ENCODE measurements at regions not wholly inside any gene's neighbourhood (a gene's known extent, or its start where the extent isn't known, plus 50 kb on each side); places are given as distances from the start of the nearest gene placed in this dataset.

DNA sequence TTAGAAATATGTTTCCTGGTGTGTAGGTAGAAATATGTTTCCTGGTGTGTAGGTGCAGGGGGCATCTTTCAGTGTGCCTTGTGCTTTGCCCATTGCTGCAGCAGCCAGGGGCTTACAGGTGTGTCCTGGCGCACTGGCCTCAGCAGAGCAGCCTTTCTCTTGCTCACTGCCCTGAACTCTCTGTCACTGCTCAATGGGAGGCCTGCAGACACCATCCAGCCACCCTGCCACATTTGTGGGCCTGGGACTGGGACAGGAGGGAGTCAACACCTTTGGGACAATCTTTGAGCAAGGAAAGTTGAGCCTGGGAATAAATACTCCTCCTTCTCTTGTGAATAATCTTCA, 62.4 kb upstream of the RBM24 start:
- POLR2A ChIA-PET (ENCODE audit: unreplicated experiment) = no interaction called here
- no TSS peak for BruUV-seq (replicated peaks)

More for the DNA sequence above, 62.4 kb upstream of the RBM24 start:
- Histone ChIP-seq H3K79me1 (ENCODE audit: low read depth in 1 of 2, low read length in 2 of 2) (no peaks in the 10 kb centered on the region), H3K23ac (ENCODE audit: low read depth, low read length) (no peak overlapping the region), H2AK9ac (replicated peaks; ENCODE audit: low read depth, low read length, poor library complexity) (no peak overlapping the region), H3K14ac (replicated peaks; ENCODE audit: low read depth, low read length) (no peak overlapping the region), H3K36me3 (ENCODE audit: control insufficient read depth, insufficient read depth, low read length) (no peaks in the 10 kb centered on the region), H2BK20ac (ENCODE audit: low read depth, low read length) (no peak overlapping the region), H3K27me3 (ENCODE audit: control insufficient read depth, insufficient read depth, low read length) (no peaks in the 10 kb centered on the region; the same call in none of the 2 replicates), H3K4me3 (ENCODE audit: insufficient read depth, low read depth, low read length) (no peak overlapping the region), H2BK120ac (ENCODE audit: low read depth, low read length) (no peak overlapping the region), H4K20me1 (ENCODE audit: insufficient read depth, low read length) (no peaks in the 10 kb centered on the region), H3K4ac (ENCODE audit: low read depth, low read length) (no peak overlapping the region), H3K9me1 (ENCODE audit: insufficient read depth, low read length) (no peaks in the 10 kb centered on the region), H2BK15ac (ENCODE audit: low read depth, low read length) (no peak overlapping the region), H2AFZ (replicated peaks; ENCODE audit: low read length, poor library complexity) (no peak overlapping the region), H4K8ac (ENCODE audit: low read depth in 2 of 2, low read length in 2 of 2) (no peak overlapping the region), H3K4me1 (ENCODE audit: control insufficient read depth, insufficient read depth, low read length) (no peaks in the 10 kb centered on the region), H3K9ac (ENCODE audit: low read depth, low read length) (no peak overlapping the region), H3K18ac (ENCODE audit: low read depth, low read length) (no peak overlapping the region), H3K4me2 (ENCODE audit: low read depth, low read length) (no peak overlapping the region), H3K27ac (ENCODE audit: insufficient read depth, low read length) (no peak overlapping the region), H3K9me3 (ENCODE audit: control insufficient read depth, insufficient read depth, low read length) (no peaks in the 10 kb centered on the region), H4K5ac (ENCODE audit: low read depth, low read length) (no peak overlapping the region), H3K56ac (ENCODE audit: extremely low read depth, insufficient read depth, low read length) (no peak overlapping the region), H4K91ac (ENCODE audit: insufficient read depth, low read depth, low read length) (no peak overlapping the region), H2AK5ac (ENCODE audit: low read depth, low read length) (no peak overlapping the region), H2BK5ac (ENCODE audit: low read depth, low read length, poor library complexity, severe bottlenecking) (no peak overlapping the region)
- intact Hi-C loops (cut with micrococcal nuclease) (no loop called here), in situ Hi-C loops (cut with MboI; ENCODE audit: low sequenced_read_pairs) (no loop called here), dilution Hi-C loops (cut with HindIII; ENCODE audit: low sequenced_read_pairs, unreplicated experiment) (no loop called here)
- CTCF ChIA-PET = no interaction called here
- no CpG with 5 or more reads among the region's 1 CpG for WGBS, 2 experiments (ENCODE audit: extremely low coverage in 2 of 2, insufficient read length in 1 of 2)
- DNase-seq = no peak
- no peak for ATAC-seq (ENCODE audit: low read depth)
- TF ChIP-seq, protein P1, sequence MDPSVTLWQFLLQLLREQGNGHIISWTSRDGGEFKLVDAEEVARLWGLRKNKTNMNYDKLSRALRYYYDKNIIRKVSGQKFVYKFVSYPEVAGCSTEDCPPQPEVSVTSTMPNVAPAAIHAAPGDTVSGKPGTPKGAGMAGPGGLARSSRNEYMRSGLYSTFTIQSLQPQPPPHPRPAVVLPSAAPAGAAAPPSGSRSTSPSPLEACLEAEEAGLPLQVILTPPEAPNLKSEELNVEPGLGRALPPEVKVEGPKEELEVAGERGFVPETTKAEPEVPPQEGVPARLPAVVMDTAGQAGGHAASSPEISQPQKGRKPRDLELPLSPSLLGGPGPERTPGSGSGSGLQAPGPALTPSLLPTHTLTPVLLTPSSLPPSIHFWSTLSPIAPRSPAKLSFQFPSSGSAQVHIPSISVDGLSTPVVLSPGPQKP (IDR thresholded peaks at IDR 0.05; ENCODE audit: borderline replicate concordance, low read depth, low read length) = no peak
- no peak for TF ChIP-seq CHD1 (IDR thresholded peaks at IDR 0.05; ENCODE audit: low read depth, low read length)
- TF ChIP-seq POLR2A (IDR thresholded peaks at IDR 0.05; ENCODE audit: low read depth, low read length) = no peak
- no peak for TF ChIP-seq MXI1 (IDR thresholded peaks at IDR 0.05; ENCODE audit: borderline replicate concordance, low read depth, low read length)
- no peak for TF ChIP-seq NFE2L2 (IDR thresholded peaks at IDR 0.05; ENCODE audit: low read depth, low read length)
- TF ChIP-seq, protein P2, sequence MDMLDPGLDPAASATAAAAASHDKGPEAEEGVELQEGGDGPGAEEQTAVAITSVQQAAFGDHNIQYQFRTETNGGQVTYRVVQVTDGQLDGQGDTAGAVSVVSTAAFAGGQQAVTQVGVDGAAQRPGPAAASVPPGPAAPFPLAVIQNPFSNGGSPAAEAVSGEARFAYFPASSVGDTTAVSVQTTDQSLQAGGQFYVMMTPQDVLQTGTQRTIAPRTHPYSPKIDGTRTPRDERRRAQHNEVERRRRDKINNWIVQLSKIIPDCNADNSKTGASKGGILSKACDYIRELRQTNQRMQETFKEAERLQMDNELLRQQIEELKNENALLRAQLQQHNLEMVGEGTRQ (IDR thresholded peaks at IDR 0.05; ENCODE audit: low read depth, low read length) = no peak
- no peak for TF ChIP-seq SMC3 (IDR thresholded peaks at IDR 0.05; ENCODE audit: low read depth, low read length)
- no peak for TF ChIP-seq CEBPB (IDR thresholded peaks at IDR 0.05; ENCODE audit: low read depth, low read length)
- no peak for TF ChIP-seq FOS (IDR thresholded peaks at IDR 0.05; ENCODE audit: low read depth, low read length)
- TF ChIP-seq RFX5 (IDR thresholded peaks at IDR 0.05; ENCODE audit: low read depth, low read length) = no peak
- no peak for TF ChIP-seq MAFK (IDR thresholded peaks at IDR 0.05; ENCODE audit: low read depth, low read length)
- TF ChIP-seq MAZ (IDR thresholded peaks at IDR 0.05; ENCODE audit: borderline replicate concordance, low read depth, low read length) = no peak
